Tibial nerve (tissue), 4 donors: ENCODE measurements at regions not wholly inside any gene's neighbourhood (a gene's known extent, or its start where the extent isn't known, plus 50 kb on each side); places are given as distances from the start of the nearest gene placed in this dataset.

Experiments used
- DNase-seq, 2 donors: peaks; one replicate each; pipeline ENCODE4 v3.0.0-alpha.2; 2019; ENCODE audit warnings: low spot score in 2 of 2
- H3K27ac ChIP-seq, 4 donors: fragments of 200-600 bp; sonication (generic) in 3 of 4; one replicate each; pipeline ENCODE4 v1.5.1; 2017 to 2019; ENCODE audit warnings: mild to moderate bottlenecking in 1 of 4
- H3K27me3 ChIP-seq, 2 donors: fragments of 200-600 bp; sonication (generic) in 1 of 2; one replicate each; pipeline versions ENCODE4 v1.5.1 to v1.6.0; 2017 to 2019
- H3K36me3 ChIP-seq, 3 donors: fragments of 200-600 bp; sonication (generic); one replicate each; pipeline ENCODE4 v1.5.1; 2018 to 2019
- H3K4me1 ChIP-seq, 4 donors: fragments of 200-600 bp; sonication (generic) in 3 of 4; one replicate each; pipeline ENCODE4 v1.5.1; 2017 to 2019
- H3K4me3 ChIP-seq, 4 donors: fragments of 200-600 bp; sonication (generic) in 3 of 4; one replicate each; pipeline ENCODE4 v1.5.1; 2017 to 2019; ENCODE audit warnings: mild to moderate bottlenecking in 1 of 4, moderate library complexity in 1 of 4
- H3K9me3 ChIP-seq, 4 donors: fragments of 200-600 bp; sonication (generic) in 3 of 4; one replicate each; pipeline ENCODE4 v1.5.1; 2017 to 2019
- EP300 ChIP-seq, 2 donors: sonication (generic); formaldehyde crosslinking; IDR thresholded peaks; one replicate each; pipeline ENCODE4 v1.6.1; 2017; ENCODE audit warnings: antibody characterized with exemption in 2 of 2, mild to moderate bottlenecking in 1 of 2
- POLR2A ChIP-seq, 2 donors: fragments of 450-650 bp; IDR thresholded peaks; one replicate each; pipeline ENCODE4 v1.6.1; 2017; ENCODE audit warnings: antibody characterized with exemption in 2 of 2, mild to moderate bottlenecking in 2 of 2, moderate library complexity in 2 of 2
- WGBS, 2 donors: methylation state at CpG; one replicate each; pipeline ENCODE4 v1.1.5; 2018; 5-methylcytosine and 5-hydroxymethylcytosine counted together
- TF ChIP-seq, protein P1 (sequence below), 5 experiments: fragments of 200-600 bp in 3 of 5; fragments of 450-650 bp in 2 of 5; sonication (generic) in 3 of 5; IDR thresholded peaks; one replicate each; pipeline ENCODE4 v1.5.1; 2016 to 2019; ENCODE audit warnings: antibody characterized with exemption in 5 of 5, mild to moderate bottlenecking in 3 of 5, moderate library complexity in 2 of 5

DNA sequence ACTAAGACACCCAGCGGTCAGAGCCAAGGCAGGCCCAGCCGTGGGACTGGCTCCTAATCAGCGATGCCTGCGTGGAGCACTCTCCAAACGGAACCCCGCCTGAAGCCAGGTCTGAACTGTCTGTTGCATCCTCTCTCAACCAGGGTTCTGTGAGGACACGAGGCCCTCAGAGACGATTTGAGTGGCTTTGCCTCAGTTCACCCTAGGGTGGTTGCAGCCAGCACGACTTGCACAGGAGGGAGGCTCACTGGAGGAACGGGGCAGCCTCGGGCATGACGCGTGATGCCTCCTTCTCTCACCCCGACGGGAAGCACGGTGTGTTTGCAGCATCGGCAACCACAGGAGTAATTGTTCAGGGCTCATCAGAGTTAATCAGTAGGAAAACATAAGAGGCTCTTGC, 336.4 kb downstream of the EIPR1 start:
- peaks cover 0 to 11% (median 0%) of the 10 kb centered on the region in 4 donors for H3K4me1 ChIP-seq
- H3K27ac ChIP-seq = no peak overlapping the region
- no peak for DNase-seq
- no peak overlapping the region for H3K4me3 ChIP-seq
- no peaks in the 10 kb centered on the region for H3K36me3 ChIP-seq
- no peaks in the 10 kb centered on the region for H3K9me3 ChIP-seq
- TF ChIP-seq EP300 (IDR thresholded peaks at IDR 0.05) (no peak), POLR2A (IDR thresholded peaks at IDR 0.05) (no peak)
- TF ChIP-seq, protein P1, sequence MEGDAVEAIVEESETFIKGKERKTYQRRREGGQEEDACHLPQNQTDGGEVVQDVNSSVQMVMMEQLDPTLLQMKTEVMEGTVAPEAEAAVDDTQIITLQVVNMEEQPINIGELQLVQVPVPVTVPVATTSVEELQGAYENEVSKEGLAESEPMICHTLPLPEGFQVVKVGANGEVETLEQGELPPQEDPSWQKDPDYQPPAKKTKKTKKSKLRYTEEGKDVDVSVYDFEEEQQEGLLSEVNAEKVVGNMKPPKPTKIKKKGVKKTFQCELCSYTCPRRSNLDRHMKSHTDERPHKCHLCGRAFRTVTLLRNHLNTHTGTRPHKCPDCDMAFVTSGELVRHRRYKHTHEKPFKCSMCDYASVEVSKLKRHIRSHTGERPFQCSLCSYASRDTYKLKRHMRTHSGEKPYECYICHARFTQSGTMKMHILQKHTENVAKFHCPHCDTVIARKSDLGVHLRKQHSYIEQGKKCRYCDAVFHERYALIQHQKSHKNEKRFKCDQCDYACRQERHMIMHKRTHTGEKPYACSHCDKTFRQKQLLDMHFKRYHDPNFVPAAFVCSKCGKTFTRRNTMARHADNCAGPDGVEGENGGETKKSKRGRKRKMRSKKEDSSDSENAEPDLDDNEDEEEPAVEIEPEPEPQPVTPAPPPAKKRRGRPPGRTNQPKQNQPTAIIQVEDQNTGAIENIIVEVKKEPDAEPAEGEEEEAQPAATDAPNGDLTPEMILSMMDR (IDR thresholded peaks at IDR 0.05) = no peak
- H3K27me3 ChIP-seq = no peaks in the 10 kb centered on the region
- 60 to 77% methylated on average over 17 of the region's 17 CpGs for WGBS, 2 donors

DNA sequence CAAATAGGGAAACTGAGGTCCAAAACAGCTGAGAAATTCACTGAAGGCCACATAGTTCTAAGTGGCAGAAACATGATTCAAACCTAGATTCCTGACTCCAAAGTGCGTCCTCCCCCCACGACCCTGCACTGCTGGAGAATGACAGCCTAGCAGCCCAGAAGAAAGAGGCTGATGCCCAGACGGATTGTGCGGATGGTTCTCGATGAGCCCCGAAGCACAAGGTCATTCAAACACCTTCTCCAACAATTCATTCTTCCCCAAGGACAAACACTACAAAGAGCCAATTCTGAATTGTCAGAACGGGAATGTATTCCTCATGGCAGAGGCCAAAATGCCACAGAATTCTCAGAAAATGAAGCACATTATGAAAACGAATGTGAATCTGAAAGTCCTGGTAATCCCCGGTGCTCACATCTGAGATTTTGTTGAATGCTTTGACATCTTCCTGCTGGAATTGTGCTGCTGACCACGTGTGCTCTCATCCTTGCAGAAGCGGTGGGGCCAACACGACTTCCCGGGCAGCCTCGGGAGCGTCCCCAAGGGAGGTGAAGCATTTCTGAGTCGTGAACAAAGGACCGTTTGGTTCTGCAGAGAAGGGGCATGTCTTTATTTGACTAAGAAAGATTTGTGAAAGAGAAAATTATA, 337.0 kb downstream of the EIPR1 start:
- no peaks in the 10 kb centered on the region for H3K27me3 ChIP-seq
- no peak for DNase-seq
- WGBS, 2 donors = 31 to 32% methylated on average over 17 of the region's 17 CpGs
- no peak overlapping the region for H3K27ac ChIP-seq
- TF ChIP-seq POLR2A (IDR thresholded peaks at IDR 0.05) (no peak), EP300 (IDR thresholded peaks at IDR 0.05) (no peak)
- TF ChIP-seq, protein P1 (IDR thresholded peaks at IDR 0.05) = no peak
- peaks cover 0 to 11% (median 0%) of the 10 kb centered on the region in 4 donors for H3K4me1 ChIP-seq
- H3K9me3 ChIP-seq = no peaks in the 10 kb centered on the region
- H3K4me3 ChIP-seq = no peak overlapping the region
- H3K36me3 ChIP-seq = no peaks in the 10 kb centered on the region

DNA sequence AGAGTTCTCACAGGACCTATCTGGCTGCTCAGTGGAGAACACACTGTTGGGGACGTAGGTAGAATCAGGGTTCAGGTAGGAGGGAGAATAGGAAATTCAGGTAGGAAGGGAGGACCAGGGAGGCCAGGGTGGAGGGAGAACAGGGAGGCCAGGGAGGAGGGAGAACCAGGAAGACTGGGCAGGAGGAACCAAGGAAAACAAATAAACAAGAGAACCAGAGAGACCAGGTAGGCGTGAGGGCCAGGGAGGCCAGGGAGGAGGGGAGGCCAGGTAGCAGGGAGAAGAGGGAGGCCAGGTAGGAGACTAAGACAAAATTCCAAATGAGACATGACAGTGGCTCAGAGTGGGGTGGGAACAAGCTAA, 337.6 kb downstream of the EIPR1 start:
- H3K9me3 ChIP-seq = no peaks in the 10 kb centered on the region
- DNase-seq = no peak
- no peaks in the 10 kb centered on the region for H3K27me3 ChIP-seq
- 84 to 89% methylated on average over 2 of the region's 2 CpGs for WGBS, 2 donors
- no peaks in the 10 kb centered on the region for H3K36me3 ChIP-seq
- TF ChIP-seq POLR2A (IDR thresholded peaks at IDR 0.05) = no peak
- TF ChIP-seq EP300 (IDR thresholded peaks at IDR 0.05) = no peak
- TF ChIP-seq, protein P1 (IDR thresholded peaks at IDR 0.05) = no peak
- peaks cover 0 to 11% (median 0%) of the 10 kb centered on the region in 4 donors for H3K4me1 ChIP-seq
- H3K4me3 ChIP-seq = no peak overlapping the region
- H3K27ac ChIP-seq = no peak overlapping the region

- no peak overlapping the region for H3K27ac ChIP-seq
- 80% methylated on average over 16 of the region's 16 CpGs for WGBS, 2 donors
- H3K27me3 ChIP-seq = no peaks in the 10 kb centered on the region
- no peak overlapping the region for H3K4me3 ChIP-seq
- peaks cover 0 to 3% (median 0%) of the 10 kb centered on the region in 4 donors for H3K9me3 ChIP-seq
- DNase-seq = no peak
- TF ChIP-seq, protein P1 (IDR thresholded peaks at IDR 0.05) = no peak
- TF ChIP-seq EP300 (IDR thresholded peaks at IDR 0.05) (no peak), POLR2A (IDR thresholded peaks at IDR 0.05) (no peak)
- no peaks in the 10 kb centered on the region for H3K36me3 ChIP-seq
- peaks cover 0 to 11% (median 0%) of the 10 kb centered on the region in 4 donors for H3K4me1 ChIP-seq
Measured at GRCh38 chr2:3039188-3040065, 338.2 kb downstream of the EIPR1 start.

DNA sequence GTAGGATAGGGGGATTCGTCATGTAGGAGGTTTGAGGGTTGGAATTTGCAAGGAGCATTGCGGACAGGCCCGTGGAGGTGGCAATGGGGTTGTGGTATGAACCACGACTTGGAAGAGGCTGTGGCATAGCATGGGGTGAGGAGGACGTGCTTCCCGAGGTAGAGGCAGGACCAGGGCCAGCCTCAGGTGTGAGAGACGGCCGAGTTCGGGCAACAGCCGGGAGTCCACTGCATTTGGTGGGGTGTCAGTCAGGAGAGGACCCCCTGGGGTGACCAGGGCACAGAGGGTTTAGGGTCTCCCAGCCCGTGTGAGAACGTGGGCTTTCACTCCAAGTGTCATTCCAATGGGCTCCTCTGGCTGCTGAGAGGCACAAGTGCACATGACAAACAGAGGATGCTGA, 339.0 kb downstream of the EIPR1 start:
- 91 to 95% methylated on average over 10 to 12 of the region's 12 CpGs for WGBS, 2 donors
- TF ChIP-seq EP300 (IDR thresholded peaks at IDR 0.05) = no peak
- TF ChIP-seq, protein P1 (IDR thresholded peaks at IDR 0.05) = no peak
- TF ChIP-seq POLR2A (IDR thresholded peaks at IDR 0.05) = no peak
- no peak for DNase-seq

More for the DNA sequence above, 339.0 kb downstream of the EIPR1 start:
- Histone ChIP-seq H3K36me3 (no peaks in the 10 kb centered on the region), H3K27me3 (no peaks in the 10 kb centered on the region), H3K9me3 (peaks cover 0 to 3% (median 0%) of the 10 kb centered on the region in 4 donors), H3K4me1 (peaks cover 0 to 11% (median 0%) of the 10 kb centered on the region in 4 donors), H3K27ac (no peak overlapping the region), H3K4me3 (no peak overlapping the region)
